ENCODE measurements at regions not wholly inside any gene's neighbourhood (a gene's known extent, or its start where the extent isn't known, plus 50 kb on each side); places are given as distances from the start of the nearest gene placed in this dataset.
A peak's percentile ranks its signal among the peaks of the same experiment; 100 is the strongest.

DNA sequence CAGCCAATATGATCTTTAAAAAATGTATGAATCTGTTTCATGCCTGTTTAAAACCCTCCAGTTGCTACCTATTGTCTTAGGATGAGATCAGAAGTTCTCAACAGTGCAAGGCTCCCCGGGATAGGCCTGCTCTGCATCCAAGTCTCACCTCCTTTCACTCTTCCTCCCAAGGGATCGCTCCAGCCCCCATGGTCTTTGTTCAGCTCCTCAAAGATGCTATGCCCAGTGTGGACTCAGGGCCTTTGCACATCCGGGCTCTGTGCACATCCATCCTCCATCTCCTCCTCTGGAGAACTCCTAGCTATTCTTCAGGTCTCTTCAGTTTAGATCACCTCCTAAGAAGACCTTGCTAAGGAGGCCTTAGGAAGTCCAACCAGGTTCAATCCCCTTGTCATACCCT is 82.7 kb upstream of the LEP start:
- WGBS, 2 donors = 88 to 90% methylated on average over 3 of the region's 3 CpGs
- Histone ChIP-seq H3K27me3 (ENCODE audit: control insufficient read depth in 1 of 2, insufficient read depth in 2 of 2, low read length in 2 of 2) (peaks cover 0 to under 1% of the 10 kb centered on the region in 2 donors), H3K4me1 (ENCODE audit: control insufficient read depth in 2 of 2, insufficient read depth in 2 of 2, low read length in 1 of 2) (no peaks in the 10 kb centered on the region)

DNA sequence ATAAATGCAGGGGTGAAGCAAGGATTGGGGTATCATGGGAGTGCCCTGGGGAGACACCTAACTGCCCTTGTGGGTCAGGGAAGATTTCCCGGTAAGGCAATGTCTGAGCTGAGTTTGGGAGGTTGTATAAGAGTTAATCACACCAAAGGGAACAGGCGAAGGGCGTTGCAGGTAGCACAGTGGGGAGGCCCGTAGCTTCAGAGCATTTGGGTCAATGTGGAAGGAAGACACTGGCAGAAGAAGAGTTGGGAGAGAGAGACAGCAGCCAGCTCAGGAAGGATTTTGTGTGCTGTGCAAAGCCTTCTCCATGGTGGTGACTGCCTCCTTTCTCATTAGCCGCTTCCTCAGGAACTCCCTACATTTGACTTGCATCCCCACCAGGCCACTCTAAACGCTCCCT is 80.8 kb upstream of the LEP start:
- H3K27ac ChIP-seq (ENCODE audit: low read depth in 2 of 2, low read length in 1 of 2) = no peak overlapping the region
- no peaks in the 10 kb centered on the region for H3K36me3 ChIP-seq (ENCODE audit: control insufficient read depth in 2 of 2, insufficient read depth in 2 of 2, low read length in 1 of 2)
- no peaks in the 10 kb centered on the region for H3K4me1 ChIP-seq (ENCODE audit: control insufficient read depth in 2 of 2, insufficient read depth in 2 of 2, low read length in 1 of 2)
- H3K9me3 ChIP-seq (ENCODE audit: control insufficient read depth in 2 of 2, insufficient read depth in 1 of 2, low read depth in 1 of 2, low read length in 1 of 2) = no peaks in the 10 kb centered on the region
- H3K4me3 ChIP-seq (ENCODE audit: low read depth in 1 of 2, low read length in 2 of 2) = no peak overlapping the region
- WGBS, 2 donors = 76 to 83% methylated on average over 6 of the region's 6 CpGs
- peaks cover 0 to 5% of the 10 kb centered on the region in 2 donors for H3K27me3 ChIP-seq (ENCODE audit: control insufficient read depth in 1 of 2, insufficient read depth in 2 of 2, low read length in 2 of 2)

More for the DNA sequence above, 82.7 kb upstream of the LEP start:
- Histone ChIP-seq H3K36me3 (ENCODE audit: control insufficient read depth in 2 of 2, insufficient read depth in 2 of 2, low read length in 1 of 2) (no peaks in the 10 kb centered on the region), H3K9me3 (ENCODE audit: control insufficient read depth in 2 of 2, insufficient read depth in 1 of 2, low read depth in 1 of 2, low read length in 1 of 2) (no peaks in the 10 kb centered on the region), H3K4me3 (ENCODE audit: low read depth in 1 of 2, low read length in 2 of 2) (no peak overlapping the region), H3K27ac (ENCODE audit: low read depth in 2 of 2, low read length in 1 of 2) (no peak overlapping the region)

DNA sequence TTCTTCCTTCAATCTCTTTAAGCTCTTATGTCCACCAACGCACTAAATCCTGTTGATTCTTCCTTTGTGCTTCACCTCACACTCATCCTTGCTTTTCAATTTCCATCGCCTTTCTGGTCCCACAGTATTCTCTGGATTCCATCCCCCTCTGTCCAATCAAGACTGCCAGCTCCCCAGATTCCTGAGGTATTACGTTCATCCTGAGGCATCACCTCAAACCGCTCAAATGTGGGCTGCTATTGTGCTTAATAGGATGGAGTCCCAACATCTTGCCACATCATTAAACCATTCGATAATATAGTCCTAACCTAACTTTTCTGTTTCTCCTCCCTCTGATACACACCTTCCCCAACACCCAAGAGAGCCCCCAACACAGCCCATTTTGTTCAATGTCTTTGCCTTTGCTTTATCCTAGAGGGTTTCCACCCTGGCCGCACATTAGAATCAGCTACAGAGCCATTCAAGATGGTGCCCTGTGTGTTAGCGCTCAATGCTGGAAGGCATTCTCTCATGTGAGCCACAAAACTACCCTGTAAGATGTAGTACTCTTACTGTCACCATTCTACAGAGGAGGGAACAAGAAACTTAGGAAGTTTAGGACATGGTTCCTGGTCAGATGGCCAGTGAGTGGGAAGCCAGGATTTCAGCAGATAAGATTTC is 79.5 kb upstream of the LEP start:
- Histone ChIP-seq H3K36me3 (ENCODE audit: control insufficient read depth in 2 of 2, insufficient read depth in 2 of 2, low read length in 1 of 2) (no peaks in the 10 kb centered on the region), H3K4me1 (ENCODE audit: control insufficient read depth in 2 of 2, insufficient read depth in 2 of 2, low read length in 1 of 2) (no peaks in the 10 kb centered on the region), H3K27ac (ENCODE audit: low read depth in 2 of 2, low read length in 1 of 2) (no peak overlapping the region), H3K9me3 (ENCODE audit: control insufficient read depth in 2 of 2, insufficient read depth in 1 of 2, low read depth in 1 of 2, low read length in 1 of 2) (no peaks in the 10 kb centered on the region), H3K27me3 (ENCODE audit: control insufficient read depth in 1 of 2, insufficient read depth in 2 of 2, low read length in 2 of 2) (peaks cover 5 to 10% of the 10 kb centered on the region in 2 donors), H3K4me3 (ENCODE audit: low read depth in 1 of 2, low read length in 2 of 2) (no peak overlapping the region)
- 88 to 89% methylated on average over 7 of the region's 7 CpGs for WGBS, 2 donors

- 78 to 84% methylated on average over 2 of the region's 2 CpGs for WGBS, 2 donors
- peaks cover 5 to 21% of the 10 kb centered on the region in 2 donors for H3K27me3 ChIP-seq (ENCODE audit: control insufficient read depth in 1 of 2, insufficient read depth in 2 of 2, low read length in 2 of 2)
Measured at GRCh38 chr7:128162666-128163065, 78.4 kb upstream of the LEP start.

GRCh38 chr7:128163473-128163872 is 77.6 kb upstream of the LEP start:
- Histone ChIP-seq H3K4me1 (ENCODE audit: control insufficient read depth in 2 of 2, insufficient read depth in 2 of 2, low read length in 1 of 2) (peaks cover 13 to 15% of the 10 kb centered on the region in 2 donors), H3K27me3 (ENCODE audit: control insufficient read depth in 1 of 2, insufficient read depth in 2 of 2, low read length in 2 of 2) (peaks cover 5 to 26% of the 10 kb centered on the region in 2 donors), H3K27ac (ENCODE audit: low read depth in 2 of 2, low read length in 1 of 2) (no peak overlapping the region), H3K4me3 (ENCODE audit: low read depth in 1 of 2, low read length in 2 of 2) (no peak overlapping the region), H3K9me3 (ENCODE audit: control insufficient read depth in 2 of 2, insufficient read depth in 1 of 2, low read depth in 1 of 2, low read length in 1 of 2) (no peaks in the 10 kb centered on the region), H3K36me3 (ENCODE audit: control insufficient read depth in 2 of 2, insufficient read depth in 2 of 2, low read length in 1 of 2) (no peaks in the 10 kb centered on the region)
- 91 to 97% methylated on average over 2 of the region's 2 CpGs for WGBS, 2 donors

More at GRCh38 chr7:128162666-128163065, 78.4 kb upstream of the LEP start:
- H3K27ac ChIP-seq (ENCODE audit: low read depth in 2 of 2, low read length in 1 of 2) = no peak overlapping the region
- H3K9me3 ChIP-seq (ENCODE audit: control insufficient read depth in 2 of 2, insufficient read depth in 1 of 2, low read depth in 1 of 2, low read length in 1 of 2) = no peaks in the 10 kb centered on the region
- H3K4me1 ChIP-seq (ENCODE audit: control insufficient read depth in 2 of 2, insufficient read depth in 2 of 2, low read length in 1 of 2) = peaks cover 7 to 8% of the 10 kb centered on the region in 2 donors
- H3K36me3 ChIP-seq (ENCODE audit: control insufficient read depth in 2 of 2, insufficient read depth in 2 of 2, low read length in 1 of 2) = no peaks in the 10 kb centered on the region
- no peak overlapping the region for H3K4me3 ChIP-seq (ENCODE audit: low read depth in 1 of 2, low read length in 2 of 2)

GRCh38 chr7:128164061-128164954 is 76.8 kb upstream of the LEP start:
- no peak overlapping the region for H3K27ac ChIP-seq (ENCODE audit: low read depth in 2 of 2, low read length in 1 of 2)
- no peaks in the 10 kb centered on the region for H3K36me3 ChIP-seq (ENCODE audit: control insufficient read depth in 2 of 2, insufficient read depth in 2 of 2, low read length in 1 of 2)
- H3K4me3 ChIP-seq (ENCODE audit: low read depth in 1 of 2, low read length in 2 of 2) = no peak overlapping the region
- peaks cover 13 to 15% of the 10 kb centered on the region in 2 donors for H3K4me1 ChIP-seq (ENCODE audit: control insufficient read depth in 2 of 2, insufficient read depth in 2 of 2, low read length in 1 of 2)
- H3K27me3 ChIP-seq (ENCODE audit: control insufficient read depth in 1 of 2, insufficient read depth in 2 of 2, low read length in 2 of 2) = peaks cover 5 to 26% of the 10 kb centered on the region in 2 donors
- 53 to 64% methylated on average over 6 of the region's 6 CpGs for WGBS, 2 donors
- H3K9me3 ChIP-seq (ENCODE audit: control insufficient read depth in 2 of 2, insufficient read depth in 1 of 2, low read depth in 1 of 2, low read length in 1 of 2) = peaks cover 0 to 3% of the 10 kb centered on the region in 2 donors

GRCh38 chr7:128164955-128165670 is 76.0 kb upstream of the LEP start:
- Histone ChIP-seq H3K9me3 (ENCODE audit: control insufficient read depth in 2 of 2, insufficient read depth in 1 of 2, low read depth in 1 of 2, low read length in 1 of 2) (peaks cover 0 to 3% of the 10 kb centered on the region in 2 donors), H3K4me1 (ENCODE audit: control insufficient read depth in 2 of 2, insufficient read depth in 2 of 2, low read length in 1 of 2) (peaks cover 13 to 15% of the 10 kb centered on the region in 2 donors), H3K36me3 (ENCODE audit: control insufficient read depth in 2 of 2, insufficient read depth in 2 of 2, low read length in 1 of 2) (no peaks in the 10 kb centered on the region), H3K27me3 (ENCODE audit: control insufficient read depth in 1 of 2, insufficient read depth in 2 of 2, low read length in 2 of 2) (peaks cover 5 to 31% of the 10 kb centered on the region in 2 donors), H3K4me3 (ENCODE audit: low read depth in 1 of 2, low read length in 2 of 2) (no peak overlapping the region), H3K27ac (ENCODE audit: low read depth in 2 of 2, low read length in 1 of 2) (no peak overlapping the region)
- WGBS, 2 donors = 87 to 88% methylated on average over 6 of the region's 6 CpGs

GRCh38 chr7:128165927-128166420 is 75.1 kb upstream of the LEP start:
- 31% methylated on average over 14 of the region's 14 CpGs for WGBS, 2 donors
- Histone ChIP-seq H3K9me3 (ENCODE audit: control insufficient read depth in 2 of 2, insufficient read depth in 1 of 2, low read depth in 1 of 2, low read length in 1 of 2) (peaks cover 0 to 3% of the 10 kb centered on the region in 2 donors), H3K27ac (ENCODE audit: low read depth in 2 of 2, low read length in 1 of 2) (no peak overlapping the region), H3K4me3 (ENCODE audit: low read depth in 1 of 2, low read length in 2 of 2) (peak overlapping the region in 1 of 2 donors; percentile 53), H3K27me3 (ENCODE audit: control insufficient read depth in 1 of 2, insufficient read depth in 2 of 2, low read length in 2 of 2) (peaks cover 8 to 31% of the 10 kb centered on the region in 2 donors), H3K36me3 (ENCODE audit: control insufficient read depth in 2 of 2, insufficient read depth in 2 of 2, low read length in 1 of 2) (no peaks in the 10 kb centered on the region), H3K4me1 (ENCODE audit: control insufficient read depth in 2 of 2, insufficient read depth in 2 of 2, low read length in 1 of 2) (peaks cover 13 to 15% of the 10 kb centered on the region in 2 donors)

DNA sequence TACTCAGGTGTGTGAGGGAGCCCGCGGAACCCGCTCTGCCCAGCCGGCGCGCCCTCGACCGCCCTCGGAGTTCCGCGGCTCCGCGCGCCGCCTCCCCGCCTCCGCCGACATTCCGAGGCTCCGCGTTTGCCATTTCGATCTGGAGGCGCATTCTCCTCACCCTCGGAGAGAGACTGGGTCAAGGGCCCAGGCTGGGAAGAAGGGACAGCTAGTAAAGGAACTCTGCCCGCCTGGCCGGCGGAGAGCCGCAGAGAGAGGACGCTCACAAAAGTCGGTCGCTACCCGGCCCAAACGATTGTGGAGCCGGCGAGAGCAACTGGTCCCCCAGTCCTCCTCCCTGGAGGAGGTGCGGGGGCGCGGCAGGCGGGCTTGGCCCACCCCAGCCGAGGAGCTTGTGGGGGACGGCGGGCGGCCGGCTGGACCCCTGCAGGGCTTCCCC is 74.5 kb upstream of the LEP start:
- H3K36me3 ChIP-seq (ENCODE audit: control insufficient read depth in 2 of 2, insufficient read depth in 2 of 2, low read length in 1 of 2) = no peaks in the 10 kb centered on the region
- H3K27ac ChIP-seq (ENCODE audit: low read depth in 2 of 2, low read length in 1 of 2) = no peak overlapping the region
- WGBS, 2 donors = 1% methylated on average over 37 to 44 of the region's 44 CpGs
- peaks cover 0 to 3% of the 10 kb centered on the region in 2 donors for H3K9me3 ChIP-seq (ENCODE audit: control insufficient read depth in 2 of 2, insufficient read depth in 1 of 2, low read depth in 1 of 2, low read length in 1 of 2)
- H3K4me3 ChIP-seq (ENCODE audit: low read depth in 1 of 2, low read length in 2 of 2) = peak overlapping the region; percentile 35 to 53
- H3K27me3 ChIP-seq (ENCODE audit: control insufficient read depth in 1 of 2, insufficient read depth in 2 of 2, low read length in 2 of 2) = peaks cover 9 to 31% of the 10 kb centered on the region in 2 donors
- H3K4me1 ChIP-seq (ENCODE audit: control insufficient read depth in 2 of 2, insufficient read depth in 2 of 2, low read length in 1 of 2) = peaks cover 13 to 15% of the 10 kb centered on the region in 2 donors

Measured in esophagus (tissue), 2 donors.